IPS-NIHi7 (cell line): ENCODE measurements at regions not wholly inside any gene's neighbourhood (a gene's known extent, or its start where the extent isn't known, plus 50 kb on each side); places are given as distances from the start of the nearest gene placed in this dataset.

ENCODE experiments used
- DNase-seq: peaks from one replicate; pipeline ENCODE4 v3.0.0; 2012; ENCODE audit warnings: mixed read lengths; ENCODE audit errors: extremely low spot score

DNA sequence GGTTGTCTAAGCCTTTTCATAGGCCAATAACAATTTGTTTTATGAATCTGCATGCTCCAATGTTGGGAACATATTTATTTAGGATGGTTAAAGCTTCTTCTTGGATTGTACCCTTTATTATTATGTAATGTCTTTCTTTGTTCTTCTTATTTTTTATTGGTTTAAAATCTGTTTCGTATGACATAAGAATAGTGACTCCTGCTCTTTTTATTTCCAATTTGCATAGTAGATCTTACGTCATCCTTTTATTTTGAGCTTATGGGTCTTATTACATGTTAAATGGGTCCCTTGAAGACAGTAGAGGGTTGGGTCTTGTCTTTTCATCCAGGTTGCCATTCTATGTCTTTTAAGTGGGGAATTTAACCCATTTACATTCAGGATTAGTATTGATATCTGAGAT lies 561.9 kb upstream of the GHITM start:
- no peak for DNase-seq

DNA sequence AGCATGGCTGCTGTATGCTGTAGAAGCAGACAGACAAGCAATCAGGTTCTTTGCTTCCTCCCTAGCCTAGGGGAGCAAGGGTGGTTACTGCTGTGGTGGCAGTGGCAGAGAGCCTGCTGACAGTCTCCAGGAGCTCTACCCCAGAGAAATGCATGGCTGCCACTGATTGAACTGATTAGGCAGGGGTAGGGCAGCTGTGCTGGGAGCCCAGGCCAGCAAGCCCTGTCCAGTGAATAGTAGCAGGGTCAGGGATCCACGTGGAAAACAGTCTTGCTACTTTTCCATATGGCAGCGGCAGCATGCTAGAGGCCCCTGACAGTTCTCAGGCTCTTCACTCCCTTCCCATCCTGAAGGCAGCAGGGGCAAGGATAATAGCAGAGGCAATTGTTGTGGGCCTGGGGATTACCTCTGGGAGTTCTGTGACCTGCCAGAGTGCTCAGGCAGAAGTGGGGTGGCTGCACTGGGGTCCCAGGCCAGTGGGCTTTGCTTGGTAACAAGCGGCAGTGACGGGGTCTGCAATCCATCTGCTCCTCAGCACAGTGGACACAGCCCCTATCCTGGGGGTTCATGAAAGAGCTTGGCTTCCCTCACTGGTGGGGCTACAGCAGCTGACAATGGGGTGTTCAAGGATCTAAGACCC lies 558.8 kb upstream of the GHITM start:
- DNase-seq: no peak

DNA sequence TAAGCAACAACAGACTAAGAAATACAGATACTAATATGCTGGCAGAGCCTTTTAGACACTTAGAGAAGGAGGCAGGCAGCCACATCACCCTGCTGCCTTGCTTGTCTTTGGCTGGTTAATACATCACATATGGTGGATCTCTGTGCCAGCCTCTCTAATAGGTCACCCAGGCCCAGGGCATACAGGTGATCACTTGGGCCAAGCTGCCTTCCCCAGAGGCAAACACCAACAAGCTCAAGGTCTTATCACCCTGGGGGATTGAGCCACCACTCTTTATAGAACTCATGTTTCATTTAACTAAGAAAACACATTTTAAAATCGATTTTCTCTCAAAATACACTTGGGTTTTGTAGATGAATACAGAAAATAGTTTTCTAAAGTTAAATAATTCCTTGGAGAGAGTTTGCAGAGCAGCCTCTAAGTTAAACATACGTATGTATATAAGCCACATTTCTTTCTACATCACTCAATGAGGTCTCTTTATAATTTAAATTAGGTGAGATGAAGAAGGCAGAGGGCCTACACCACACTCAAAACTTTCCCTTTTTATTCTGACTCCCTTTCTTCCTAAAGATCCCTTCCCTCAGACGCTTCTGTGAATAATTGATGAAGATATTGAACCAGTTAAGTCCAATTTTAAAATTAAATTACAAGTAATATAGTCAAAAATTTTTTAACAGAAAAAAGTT lies 556.8 kb upstream of the GHITM start:
- peak; percentile 12 for DNase-seq

DNA sequence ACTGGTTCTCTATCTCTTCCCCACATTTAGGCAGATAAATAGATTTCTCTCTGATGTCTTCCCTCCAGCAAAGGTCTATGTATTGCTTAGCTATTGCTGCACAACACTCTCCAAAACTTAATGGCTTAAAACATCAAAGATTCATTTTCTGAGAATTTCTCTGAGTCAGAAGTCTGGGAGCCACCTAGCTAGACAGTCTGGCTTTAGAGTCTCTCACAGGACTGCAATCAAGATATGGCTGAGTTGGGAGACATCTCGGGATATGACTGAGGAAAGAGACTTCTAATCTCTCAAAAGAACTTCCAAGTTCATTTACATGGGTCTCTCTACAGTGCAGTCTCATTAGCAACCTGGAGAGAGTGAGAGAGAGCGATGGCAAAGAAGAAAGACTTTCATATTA lies 553.6 kb upstream of the GHITM start:
- no peak for DNase-seq

DNA sequence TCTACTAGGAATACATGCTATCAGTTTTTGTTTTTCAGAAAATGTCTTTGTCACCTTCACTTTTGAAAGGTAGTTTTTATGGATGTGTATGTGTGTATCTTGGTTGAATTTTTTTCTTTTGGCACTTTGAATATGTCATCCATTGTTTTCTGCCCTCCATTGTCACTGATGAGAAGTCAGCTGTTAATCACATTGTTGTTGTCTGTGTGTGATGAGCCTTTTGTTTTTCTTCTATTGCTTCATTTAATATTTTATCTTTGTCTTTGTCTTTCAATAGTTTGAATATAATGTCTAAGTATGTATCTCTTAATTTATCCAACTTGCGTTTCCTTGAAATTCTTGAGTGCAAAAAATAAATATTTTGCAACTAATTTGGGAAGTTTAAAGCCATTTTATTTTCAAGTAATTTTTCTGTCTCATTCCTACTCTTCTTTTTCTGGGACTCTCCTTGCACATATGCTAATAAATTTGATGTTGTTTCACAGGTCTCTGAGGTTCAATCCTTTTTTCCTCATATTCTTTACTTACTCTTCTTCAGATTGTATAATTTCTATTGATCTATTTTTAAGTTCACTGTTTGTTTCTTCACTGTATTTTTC lies 546.9 kb upstream of the GHITM start:
- no peak for DNase-seq

DNA sequence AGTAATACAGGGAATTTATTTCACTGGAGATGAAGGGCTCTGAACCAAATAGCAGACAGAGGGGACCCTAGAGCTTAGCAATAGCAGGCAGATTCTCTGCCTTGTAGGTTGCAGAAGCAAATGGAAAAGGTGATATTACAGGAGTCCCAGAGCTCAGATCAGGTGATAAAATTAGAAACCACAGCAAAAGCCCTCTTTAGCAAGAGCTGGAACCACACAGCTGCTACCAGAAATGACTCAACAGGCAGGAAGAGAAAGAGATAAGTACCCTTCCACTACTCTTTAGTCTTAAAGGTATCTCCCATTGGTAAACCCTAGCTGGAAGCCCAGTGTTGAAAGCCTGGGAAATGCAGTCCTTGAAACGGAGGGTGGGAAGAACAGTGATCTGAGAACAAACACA lies 535.6 kb upstream of the GHITM start:
- DNase-seq: peak; percentile 12

DNA sequence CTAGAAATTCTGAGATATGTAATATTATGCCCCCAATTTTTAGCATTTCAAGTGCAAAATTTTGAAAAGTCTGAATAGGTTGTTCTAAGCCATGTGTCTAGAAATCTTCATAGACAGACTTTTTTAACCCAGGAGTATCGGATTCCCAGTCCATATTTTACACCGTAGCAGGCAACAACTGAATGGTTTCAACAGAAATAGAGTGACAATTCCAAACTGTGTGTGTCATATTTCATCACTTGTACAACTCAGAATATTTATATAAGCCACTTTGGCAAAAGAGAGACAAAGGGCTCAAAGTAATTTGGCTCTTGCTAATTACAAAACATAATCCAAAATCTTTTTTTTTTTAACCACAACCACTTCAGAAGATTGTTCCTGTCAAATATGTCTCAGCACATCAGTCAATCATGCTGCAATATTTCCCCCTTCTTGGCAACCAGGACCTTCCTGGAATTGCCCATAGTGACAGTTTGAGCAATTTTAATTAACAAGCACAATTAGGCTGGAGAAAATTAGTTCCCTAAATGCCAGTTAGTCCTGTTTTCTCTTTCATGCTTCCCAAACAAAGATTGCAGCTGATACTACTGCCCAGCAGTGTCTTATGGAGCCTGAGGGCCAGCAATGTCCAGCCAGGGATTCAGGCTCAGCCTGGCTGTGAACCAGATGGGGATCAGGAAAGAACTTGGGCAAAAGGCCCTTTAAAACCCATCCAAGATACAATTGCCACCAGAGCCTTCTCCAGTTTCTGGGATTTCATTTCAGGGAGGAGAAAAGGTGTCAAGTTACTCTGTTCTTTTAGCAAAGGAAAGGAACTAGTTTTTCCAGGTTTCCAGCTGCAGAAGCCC lies 533.3 kb upstream of the GHITM start:
- peak; percentile 32 for DNase-seq

DNA sequence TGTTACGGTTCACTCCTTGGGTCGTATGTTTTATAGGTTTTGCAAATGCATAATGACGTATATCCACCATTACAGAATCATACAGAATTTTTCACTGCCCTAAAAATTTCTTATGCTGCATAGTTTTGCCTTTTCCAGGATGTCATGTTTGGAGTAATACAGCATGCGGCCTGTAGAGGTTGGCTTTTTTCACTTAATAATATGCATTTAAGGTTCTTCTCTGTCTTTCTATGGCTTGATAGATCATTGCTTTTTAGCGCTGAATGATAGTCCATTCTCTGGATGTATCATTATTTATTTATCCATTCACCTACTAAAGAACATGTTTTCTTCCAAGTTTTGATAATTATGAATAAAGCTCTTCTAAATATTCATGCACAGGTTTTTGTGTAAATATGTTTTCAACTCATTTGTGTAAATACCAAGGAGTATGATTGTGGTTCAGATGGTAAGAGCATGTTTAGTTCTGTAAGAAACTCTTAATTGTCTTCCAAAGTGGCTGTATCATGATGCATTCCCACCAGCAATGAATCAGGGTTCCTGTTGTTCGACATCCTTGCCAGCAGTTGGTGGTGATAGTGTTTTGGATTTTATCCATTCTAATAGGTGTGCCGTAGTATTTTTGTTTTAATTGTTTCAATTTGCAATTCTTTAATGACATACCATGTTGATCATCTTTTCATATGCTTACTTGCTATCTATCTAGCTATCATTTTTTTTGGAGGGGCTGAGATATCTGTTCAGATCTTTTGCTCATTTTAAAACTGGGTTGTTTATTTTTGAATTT lies 531.2 kb upstream of the GHITM start:
- DNase-seq: no peak

DNA sequence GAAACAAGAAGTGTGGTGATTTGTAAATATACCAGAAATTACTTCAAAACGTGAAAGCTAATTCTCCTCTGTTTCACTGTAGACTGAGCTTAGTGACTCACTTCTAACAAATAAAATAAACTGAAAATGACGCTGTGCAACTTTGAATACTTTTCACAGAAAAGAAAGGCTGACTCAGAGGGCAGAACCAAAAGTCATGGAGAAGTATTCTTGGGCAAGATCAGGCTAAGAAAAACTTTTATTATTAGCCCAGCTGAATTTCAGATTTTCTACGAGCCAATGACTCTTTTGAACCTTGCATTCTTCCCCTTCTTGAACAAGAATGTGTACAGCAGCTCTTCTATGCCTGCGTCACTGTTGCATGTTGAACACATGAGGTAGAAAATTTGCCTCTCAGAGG lies 527.3 kb upstream of the GHITM start:
- no peak for DNase-seq

DNA sequence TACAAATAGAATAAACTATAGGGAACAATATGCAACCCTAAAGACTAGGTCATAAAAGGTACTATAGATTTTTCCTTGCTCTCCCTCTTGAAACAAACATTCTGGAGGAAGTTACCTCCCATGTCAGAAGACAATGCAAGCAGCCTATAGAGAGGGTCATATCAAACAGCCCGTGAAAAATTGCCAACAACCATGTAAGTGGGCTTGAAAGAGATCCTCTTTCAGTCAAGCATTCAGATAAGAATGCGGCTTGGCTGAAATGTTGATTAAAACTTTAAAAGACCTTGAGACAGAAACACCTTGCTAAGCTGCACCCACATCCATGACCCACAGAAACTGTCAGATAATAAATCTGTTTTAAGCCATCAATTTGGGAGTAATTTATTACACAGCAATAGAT lies 526.6 kb upstream of the GHITM start:
- DNase-seq: no peak

DNA sequence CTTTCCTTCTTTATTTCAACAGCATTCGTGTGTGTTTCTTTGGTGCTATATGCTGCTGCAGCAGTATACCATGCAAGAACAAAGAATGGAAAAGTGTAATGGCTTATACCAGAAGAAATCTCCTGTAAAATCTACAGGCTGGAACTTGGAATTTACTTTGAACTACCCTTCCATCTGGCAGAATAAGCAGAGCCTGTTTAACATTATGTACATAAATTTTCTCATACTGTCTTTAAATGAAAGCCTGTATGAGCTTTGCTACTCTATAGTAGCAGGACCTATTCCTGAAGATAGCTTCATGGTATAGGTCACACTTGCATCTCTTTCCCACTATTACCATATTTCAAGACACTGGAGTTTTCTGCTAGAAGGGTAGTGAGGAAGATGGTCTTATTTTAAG lies 522.1 kb upstream of the GHITM start:
- DNase-seq: no peak

DNA sequence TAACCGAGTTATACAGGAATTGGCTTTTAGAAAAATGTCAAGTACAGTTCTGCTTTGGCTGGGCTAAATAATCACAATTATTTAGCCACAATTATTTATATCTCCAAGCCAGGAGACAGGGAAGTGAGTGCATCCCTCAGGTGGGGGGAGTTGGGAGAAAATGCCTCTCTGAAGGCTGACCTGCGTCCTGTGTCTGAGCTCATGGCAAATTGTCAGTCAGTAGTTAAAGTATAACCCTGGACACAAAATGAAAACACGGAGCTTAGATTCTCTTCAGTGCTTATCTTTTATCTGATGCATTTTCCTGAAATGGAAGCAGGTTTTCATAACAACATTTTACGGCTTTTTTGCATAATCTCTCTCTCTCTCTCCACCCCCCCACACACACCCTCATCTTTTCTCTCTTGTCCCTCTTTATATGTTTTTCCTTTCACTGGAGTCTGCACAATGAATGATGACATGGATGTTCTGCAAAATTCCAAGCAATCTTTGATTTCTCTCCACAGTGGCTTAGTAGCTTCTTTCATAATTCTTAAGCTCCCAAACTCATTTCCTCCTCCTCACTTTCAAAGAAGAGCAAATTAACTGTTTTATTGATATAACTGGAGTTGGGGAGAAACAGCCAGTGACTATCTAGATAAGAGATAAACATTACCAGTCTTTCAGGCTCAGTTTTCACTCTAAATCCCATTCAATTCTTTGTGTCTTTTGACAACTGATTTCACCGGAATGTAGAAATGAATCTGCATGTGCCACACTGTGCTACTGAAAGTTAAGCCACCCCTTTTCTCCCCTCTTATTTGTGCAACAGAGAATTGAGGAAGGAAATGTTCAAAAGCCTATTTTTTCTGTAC lies 521.4 kb upstream of the GHITM start:
- no peak for DNase-seq

DNA sequence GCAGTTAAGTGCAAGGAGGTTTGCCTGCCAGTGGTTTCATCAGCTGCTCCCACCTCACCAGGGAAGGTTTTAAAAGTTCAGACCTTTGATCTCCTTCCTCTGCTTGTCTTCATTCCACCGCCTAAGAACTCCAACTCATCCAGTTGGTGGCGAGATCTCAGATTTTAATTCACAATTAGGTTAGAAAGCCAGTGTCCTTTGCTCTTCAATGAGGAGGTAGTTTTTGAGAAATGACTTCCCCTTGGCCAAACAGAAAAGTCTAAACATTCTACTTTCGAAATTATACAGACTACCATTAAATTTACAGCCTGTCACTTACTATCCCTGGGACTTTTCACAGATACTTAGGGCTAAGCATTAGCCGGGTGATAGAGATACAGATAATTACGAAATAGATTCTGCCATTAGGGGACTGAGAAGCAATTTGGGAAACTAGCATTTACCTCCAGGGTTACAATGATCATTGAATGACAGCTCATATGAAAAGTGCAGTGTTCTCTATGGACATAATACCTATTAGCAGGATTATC lies 513.4 kb upstream of the GHITM start:
- DNase-seq: no peak

DNA sequence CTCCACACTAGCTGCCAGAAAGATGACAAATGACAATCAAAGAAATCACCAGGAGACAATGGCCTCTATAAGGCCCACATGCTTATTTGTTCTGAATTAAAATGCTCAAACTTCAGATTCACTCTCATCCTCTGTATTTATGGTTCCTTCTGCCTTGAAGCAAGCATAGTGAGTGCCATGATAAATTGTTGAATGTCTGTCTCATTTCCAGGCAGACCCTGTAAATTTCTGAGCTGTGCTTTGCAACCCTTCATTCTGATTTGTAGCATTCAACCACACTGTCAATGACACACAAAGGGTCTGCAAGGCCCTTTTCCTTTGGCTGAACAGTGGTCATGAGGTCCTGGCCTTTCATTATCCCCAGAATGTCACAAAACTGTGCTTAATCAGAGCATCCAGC lies 506.6 kb upstream of the GHITM start:
- DNase-seq: no peak

DNA sequence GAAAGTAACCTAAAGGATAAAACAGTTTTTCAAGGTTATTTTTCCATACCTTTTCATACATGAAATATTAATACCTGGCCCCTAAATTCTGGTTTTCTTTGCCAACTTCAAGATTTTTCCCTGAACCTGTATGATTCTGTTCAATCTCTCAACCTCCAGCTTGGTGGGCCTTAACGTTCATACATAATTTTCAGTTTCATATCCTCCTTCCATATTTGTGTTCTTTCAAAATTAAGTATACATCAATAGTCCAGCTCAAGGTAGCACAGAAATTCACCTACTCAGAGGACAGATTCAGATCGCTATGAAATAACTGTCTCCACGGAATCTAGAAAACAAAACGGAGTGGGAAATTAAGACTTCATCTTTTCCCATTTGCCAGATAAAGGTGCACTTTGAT lies 505.8 kb upstream of the GHITM start:
- no peak for DNase-seq

DNA sequence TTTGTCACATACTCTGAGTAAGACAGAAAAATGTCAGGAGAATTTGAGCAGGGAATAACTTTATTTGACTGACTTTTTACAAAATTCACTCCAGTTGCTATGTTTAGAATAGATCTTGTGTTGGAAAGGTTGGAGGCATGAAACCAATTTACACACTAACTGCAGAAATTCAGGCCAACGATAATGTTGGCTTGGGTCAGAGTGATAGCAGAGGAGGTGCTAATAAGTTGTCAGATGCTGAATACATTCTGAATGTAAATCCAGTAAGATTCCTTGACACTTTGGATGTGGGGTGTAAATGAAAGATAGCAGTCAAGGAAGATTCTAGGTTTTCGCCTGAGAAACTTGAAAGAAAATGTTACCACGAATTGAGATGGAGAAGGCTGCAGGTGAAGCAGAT lies 502.5 kb upstream of the GHITM start:
- no peak for DNase-seq

DNA sequence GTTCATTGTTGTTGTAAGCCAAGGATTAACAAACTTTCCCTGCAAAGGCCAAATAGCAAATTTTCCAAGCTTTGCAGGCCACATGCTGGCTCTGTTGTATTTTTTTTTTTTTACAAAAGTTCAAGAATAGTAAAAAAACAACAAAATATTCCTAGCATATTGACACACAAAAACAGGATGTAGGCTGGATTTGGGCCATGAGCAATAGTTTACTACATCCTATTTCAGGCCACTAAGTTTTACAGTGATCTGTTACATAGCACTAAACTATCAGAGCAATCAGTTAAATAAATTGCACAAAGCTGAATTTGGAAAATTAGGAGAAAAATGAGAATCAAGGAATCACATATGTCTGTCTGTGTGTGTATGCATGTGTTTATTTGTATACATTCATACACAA lies 491.8 kb upstream of the GHITM start:
- no peak for DNase-seq

DNA sequence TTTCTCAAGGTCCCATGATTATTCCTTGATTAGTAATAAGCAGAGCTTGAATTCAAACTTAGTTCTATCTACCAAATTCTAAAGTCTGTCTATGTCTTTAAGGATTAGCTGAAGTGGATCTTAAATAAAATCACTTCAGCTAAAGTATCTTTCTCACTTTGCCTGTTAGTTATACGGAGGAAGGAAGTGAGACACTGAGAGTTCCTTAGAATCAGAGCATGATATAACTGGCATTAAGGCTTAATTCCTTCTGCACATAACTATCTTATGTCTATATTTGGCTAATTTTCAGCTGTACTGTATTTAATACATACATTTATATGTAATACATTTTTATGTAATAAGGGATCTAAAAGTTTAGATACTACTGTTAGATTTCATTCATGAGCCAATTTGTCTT lies 491.1 kb upstream of the GHITM start:
- DNase-seq: no peak

DNA sequence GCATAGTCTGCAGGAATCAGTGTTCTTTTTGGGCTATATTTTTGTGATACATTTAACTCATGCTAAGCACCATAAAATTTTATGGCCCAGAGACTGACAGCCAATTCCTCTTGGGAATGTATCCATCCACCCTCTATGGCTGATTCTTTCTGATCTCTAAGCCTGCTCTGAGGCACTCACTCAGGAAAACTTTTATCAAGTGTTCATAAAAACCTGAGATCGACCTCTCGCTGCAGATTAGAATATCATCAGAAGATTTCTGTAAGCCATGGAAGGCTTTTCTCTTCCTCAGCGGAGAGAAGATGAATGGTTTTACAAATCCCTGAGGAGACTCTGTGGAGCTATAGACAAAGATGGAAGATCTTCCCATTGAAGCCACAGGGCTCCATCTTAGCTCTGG lies 489.8 kb upstream of the GHITM start:
- DNase-seq: no peak

DNA sequence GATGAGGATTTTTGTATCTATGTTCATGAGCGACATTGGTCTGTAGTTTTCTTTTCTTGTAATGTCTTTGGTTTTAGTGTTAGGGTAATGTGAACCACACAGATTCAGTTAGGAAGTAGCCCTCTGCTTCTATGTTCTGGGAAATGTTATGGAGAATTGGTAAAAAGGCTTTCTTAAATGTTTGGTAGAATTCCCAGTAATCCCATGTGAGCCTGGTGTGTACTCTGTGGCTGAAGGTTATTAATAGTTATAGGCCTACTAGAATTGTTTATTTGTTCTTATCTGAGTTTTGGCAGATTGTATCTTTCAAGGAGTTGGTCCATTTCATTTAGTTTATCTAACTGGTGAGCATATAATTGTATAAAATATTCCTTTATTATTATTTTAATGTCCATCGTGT lies 484.6 kb upstream of the GHITM start:
- DNase-seq: no peak

DNA sequence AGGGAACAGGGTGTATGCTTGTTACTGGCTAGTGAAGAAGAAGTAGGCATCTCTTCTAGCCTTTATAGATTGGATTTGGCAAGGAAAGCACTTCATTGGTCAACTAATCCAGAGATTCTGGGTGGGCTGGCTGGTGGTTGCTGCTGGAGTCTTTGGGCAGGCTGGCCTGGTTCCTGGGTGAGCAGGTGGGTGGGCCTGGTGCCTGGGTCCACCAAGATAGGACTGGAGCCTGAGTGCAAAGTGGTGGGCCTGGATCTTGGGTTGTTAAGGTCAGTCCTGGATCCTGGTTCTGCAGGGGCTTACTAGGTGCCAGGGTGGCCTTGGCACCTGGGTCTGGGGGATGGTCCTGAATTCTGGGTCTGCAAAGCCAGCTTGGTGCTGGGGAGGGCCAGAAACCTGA lies 482.4 kb upstream of the GHITM start:
- no peak for DNase-seq
